HCT116 (cell line): ENCODE measurements at regions not wholly inside any gene's neighbourhood (a gene's known extent, or its start where the extent isn't known, plus 50 kb on each side); places are given as distances from the start of the nearest gene placed in this dataset.

Source experiments
- ATAC-seq: fragments of 200-7000 bp; cut with Tn5 transposase; 2 replicates; pipeline ENCODE4 v1.9.1; 2020; ENCODE audit warnings: mild to moderate bottlenecking, moderate library complexity
- BruUV-seq: library from RNA; stranded (reverse); fragments of 400-500 nt; replicated peaks from 2 replicates; lab custom pipeline; 2021; lab: Mats Ljungman, UMichigan
- CTCF ChIA-PET: fragments of 300-600 bp; sonication (Branson Sonifier 250); formaldehyde crosslinking; loops from one replicate; lab custom pipeline; 2021; ENCODE audit warnings: antibody characterized with exemption; lab: Charles Lee
- POLR2A ChIA-PET: fragments of 300-600, 350-600 bp; sonication (Branson Sonifier 250); formaldehyde crosslinking; loops from one replicate; lab custom pipeline; 2021; ENCODE audit warnings: antibody characterized with exemption; lab: Charles Lee
- RAD21 ChIA-PET, 2 experiments: fragments of 300-600 bp; sonication (Branson Sonifier 250); formaldehyde crosslinking; loops; one replicate each; lab custom pipeline; 2023; ENCODE audit warnings: low total read pairs in 2 of 2; ENCODE audit not compliant: uncharacterized antibody in 2 of 2, unreplicated experiment in 2 of 2, low non-redundant PET in 1 of 2; lab: Charles Lee
- DNase-seq: peaks from one replicate; pipeline ENCODE4 v3.0.0-alpha.2; 2010; ENCODE audit warnings: low read depth, low spot score
- H2AFZ ChIP-seq: fragments of 200-600 bp; shearing (Covaris generic), sonication (generic); 2 replicates; pipeline ENCODE4 v1.6.1; 2017; ENCODE audit warnings: low read depth, mixed run types, mixed read lengths, antibody characterized with exemption, low read length; ENCODE audit not compliant: poor library complexity, severe bottlenecking
- H3K27ac ChIP-seq: 2 replicates; pipeline ENCODE4 v1.5.1; 2012; ENCODE audit warnings: low read depth, low read length
- H3K27me3 ChIP-seq: fragments of 200-600 bp; sonication (generic); 2 replicates; pipeline ENCODE4 v1.6.1; 2016; ENCODE audit warnings: mixed run types, low read length, mixed read lengths; ENCODE audit not compliant: insufficient read depth
- H3K36me3 ChIP-seq, 2 experiments: fragments of 200-500 bp in 1 of 2; fragments of 200-600 bp in 1 of 2; sonication (Bioruptor generic) in 1 of 2; sonication (generic) in 1 of 2; 2 replicates each; pipeline versions ENCODE4 v1.5.1 to v1.6.1; 2014 to 2016; ENCODE audit warnings: low read length in 2 of 2, inconsistent platforms in 1 of 2, mixed read lengths in 1 of 2, mixed run types in 1 of 2; ENCODE audit not compliant: insufficient read depth in 2 of 2, control insufficient read depth in 1 of 2
- H3K4me1 ChIP-seq, 2 experiments: fragments of 200-600 bp in 1 of 2; sonication (generic) in 1 of 2; 2 replicates each; pipeline versions ENCODE4 v1.5.1 to v1.6.1; 2012 to 2017; ENCODE audit warnings: low read length in 2 of 2, inconsistent platforms in 1 of 2, mild to moderate bottlenecking in 1 of 2, mixed read lengths in 1 of 2, mixed run types in 1 of 2, moderate library complexity in 1 of 2; ENCODE audit not compliant: insufficient read depth in 2 of 2, control insufficient read depth in 1 of 2
- H3K4me2 ChIP-seq: fragments of 200-600 bp; sonication (generic); 2 replicates; pipeline ENCODE4 v1.6.1; 2017; ENCODE audit warnings: mixed run types, low read length, mixed read lengths
- H3K4me3 ChIP-seq, 2 experiments: fragments of 200-600 bp in 1 of 2; sonication (generic) in 1 of 2; replicated peaks in 1 of 2; 2 replicates each; pipeline ENCODE4 v1.5.1; 2011 to 2016; ENCODE audit warnings: low read length in 2 of 2, control low read depth in 1 of 2, low read depth in 1 of 2, mild to moderate bottlenecking in 1 of 2, mixed read lengths in 1 of 2, mixed run types in 1 of 2
- H3K79me2 ChIP-seq: fragments of 200-600 bp; sonication (generic); 2 replicates; pipeline ENCODE4 v1.6.1; 2017; ENCODE audit warnings: mild to moderate bottlenecking, mixed run types, low read length, moderate library complexity, mixed read lengths; ENCODE audit not compliant: insufficient read depth
- H3K9ac ChIP-seq: fragments of 200-600 bp; sonication (generic); 2 replicates; pipeline ENCODE4 v1.6.1; 2016; ENCODE audit warnings: low read length, mixed read lengths
- H3K9me2 ChIP-seq: fragments of 200-600 bp; sonication (generic), shearing (Covaris generic); 2 replicates; pipeline ENCODE4 v1.6.1; 2017; ENCODE audit warnings: mixed run types, mild to moderate bottlenecking, moderate library complexity; ENCODE audit not compliant: insufficient read depth
- H3K9me3 ChIP-seq, 2 experiments: fragments of 200-500 bp in 1 of 2; fragments of 200-600 bp in 1 of 2; sonication (Bioruptor generic) in 1 of 2; sonication (generic) in 1 of 2; 2 replicates each; pipeline ENCODE4 v1.6.1; 2014 to 2017; ENCODE audit warnings: low read length in 2 of 2, mixed read lengths in 2 of 2, inconsistent platforms in 1 of 2, low read depth in 1 of 2, mild to moderate bottlenecking in 1 of 2, mixed run types in 1 of 2, moderate library complexity in 1 of 2; ENCODE audit not compliant: control insufficient read depth in 1 of 2, insufficient read depth in 1 of 2
- H4K20me1 ChIP-seq: fragments of 200-600 bp; sonication (generic), shearing (Covaris generic); 2 replicates; pipeline ENCODE4 v1.6.1; 2017; ENCODE audit warnings: mixed run types, mild to moderate bottlenecking, moderate library complexity; ENCODE audit not compliant: insufficient read depth
- CBX3 ChIP-seq: IDR thresholded peaks from 2 replicates; pipeline ENCODE4 v1.6.1; 2012; ENCODE audit warnings: low read depth
- CEBPB ChIP-seq: IDR thresholded peaks from 2 replicates; pipeline ENCODE4 v1.6.1; 2012; ENCODE audit warnings: low read depth
- EZH2 ChIP-seq: fragments of 200-600 bp; sonication (generic); IDR thresholded peaks from 2 replicates; pipeline ENCODE4 v1.6.1; 2017; ENCODE audit warnings: antibody characterized with exemption, mixed run types
- FOSL1 ChIP-seq: IDR thresholded peaks from 2 replicates; pipeline ENCODE4 v1.6.1; 2012; ENCODE audit warnings: low read depth
- POLR2A ChIP-seq: IDR thresholded peaks from 2 replicates; pipeline ENCODE4 v1.7.0; 2011; ENCODE audit warnings: borderline replicate concordance; ENCODE audit not compliant: insufficient read depth, insufficient read length; ENCODE audit errors: extremely low read depth
- POLR2AphosphoS5 ChIP-seq: IDR thresholded peaks from 2 replicates; pipeline ENCODE4 v1.6.1; 2011; ENCODE audit warnings: mild to moderate bottlenecking, low read depth, low read length, moderate library complexity
- RAD21 ChIP-seq: IDR thresholded peaks from 2 replicates; pipeline ENCODE4 v1.6.1; 2012; ENCODE audit warnings: low read depth, mild to moderate bottlenecking
- TCF7L2 ChIP-seq: IDR thresholded peaks from 2 replicates; pipeline ENCODE4 v1.7.0; 2011; ENCODE audit warnings: borderline replicate concordance, inconsistent platforms; ENCODE audit not compliant: insufficient read depth, insufficient read length; ENCODE audit errors: extremely low read depth
- ZBTB33 ChIP-seq: IDR thresholded peaks from 2 replicates; pipeline ENCODE4 v1.6.1; 2011; ENCODE audit warnings: mild to moderate bottlenecking, low read length, moderate library complexity; ENCODE audit not compliant: insufficient replicate concordance; ENCODE audit errors: extremely low read depth
- ZNF274 ChIP-seq: fragments of 200-500 bp; sonication (Bioruptor generic); IDR thresholded peaks from 2 replicates; pipeline ENCODE4 v1.6.1; 2014; ENCODE audit warnings: mild to moderate bottlenecking, low read depth, low read length, inconsistent platforms
- intact Hi-C: fragments of 100-400 bp; cut with micrococcal nuclease; formaldehyde crosslinking; loops from 2 replicates; pipeline ENCODE4 v1.10.0; 2022
- TF ChIP-seq, protein P1 (sequence below): IDR thresholded peaks from 2 replicates; pipeline ENCODE4 v1.6.1; 2012
- TF ChIP-seq, protein P2 (sequence below): IDR thresholded peaks from 2 replicates; pipeline ENCODE4 v1.6.1; 2012; ENCODE audit warnings: low read depth

- TF ChIP-seq RAD21, result no peak
- no peak for TF ChIP-seq ZNF274
- TF ChIP-seq, protein P1, sequence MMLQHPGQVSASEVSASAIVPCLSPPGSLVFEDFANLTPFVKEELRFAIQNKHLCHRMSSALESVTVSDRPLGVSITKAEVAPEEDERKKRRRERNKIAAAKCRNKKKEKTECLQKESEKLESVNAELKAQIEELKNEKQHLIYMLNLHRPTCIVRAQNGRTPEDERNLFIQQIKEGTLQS, result no peak
Observed at GRCh38 chr6:133683308-133683580, 205.7 kb upstream of the TCF21 start (continued).

- RAD21 ChIA-PET, result no interaction called here
- no peak overlapping the region for H3K4me3 ChIP-seq
- CTCF ChIA-PET, result no interaction called here
- H3K9me2 ChIP-seq, result no peaks in the 10 kb centered on the region
- no peak overlapping the region for H3K27ac ChIP-seq
- POLR2A ChIA-PET, result no interaction called here
- intact Hi-C loops, result no loop called here
- TF ChIP-seq CEBPB, result no peak
- DNase-seq (no peak), ATAC-seq (no peak)
- no peak overlapping the region for H3K4me2 ChIP-seq
- no peaks in the 10 kb centered on the region for H4K20me1 ChIP-seq
- no peaks in the 10 kb centered on the region for H3K9me3 ChIP-seq
- H3K4me1 ChIP-seq, result no peaks in the 10 kb centered on the region
- H2AFZ ChIP-seq, result no peak overlapping the region
- BruUV-seq, result no TSS peak
- no peaks in the 10 kb centered on the region for H3K36me3 ChIP-seq
- no peaks in the 10 kb centered on the region for H3K79me2 ChIP-seq
- H3K27me3 ChIP-seq, result no peaks in the 10 kb centered on the region
- no peak overlapping the region for H3K9ac ChIP-seq
Observed at GRCh38 chr6:133683606-133684005, 205.3 kb upstream of the TCF21 start.

DNA sequence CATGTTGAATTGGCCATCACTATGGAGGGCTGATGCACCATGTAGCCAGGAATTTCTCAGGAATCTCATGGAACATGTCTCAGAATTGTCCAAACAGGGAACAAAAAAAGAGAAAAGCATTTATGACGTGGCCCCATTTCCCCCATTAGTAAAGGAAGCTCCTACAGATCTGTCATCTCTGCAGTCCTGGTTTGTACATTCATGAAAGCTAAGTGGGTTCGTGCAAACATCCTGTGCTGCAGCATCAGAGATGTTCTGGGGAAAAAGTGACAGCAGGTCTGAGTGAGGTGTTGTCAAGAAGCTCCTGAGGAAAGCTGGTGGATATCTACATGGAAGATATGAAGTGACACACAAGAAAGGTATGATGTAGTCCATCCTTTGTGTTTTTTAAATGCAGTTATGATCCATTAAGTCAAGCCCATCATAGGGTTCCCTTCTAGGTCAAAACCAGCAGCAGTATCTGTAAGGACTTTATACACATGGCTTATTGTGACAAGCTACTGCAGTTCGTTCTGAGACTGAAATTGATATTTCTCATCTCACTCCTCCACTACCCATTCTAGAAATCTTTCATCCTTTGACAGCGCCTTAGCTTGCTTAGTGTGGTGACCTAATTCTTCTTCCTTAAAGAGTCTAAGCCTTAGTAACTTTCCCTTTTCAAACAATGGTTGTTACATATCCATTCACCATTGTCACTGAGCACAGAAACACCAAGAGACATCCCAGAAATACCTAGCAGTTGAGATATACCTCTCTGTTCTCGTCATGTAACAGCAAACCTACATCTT is 200.0 kb upstream of the TCF21 start:
- H3K9me3 ChIP-seq, result no peaks in the 10 kb centered on the region
- no peaks in the 10 kb centered on the region for H3K4me1 ChIP-seq
- intact Hi-C loops, result no loop called here
- no peak overlapping the region for H3K4me2 ChIP-seq
- no peaks in the 10 kb centered on the region for H3K36me3 ChIP-seq
- no peaks in the 10 kb centered on the region for H3K79me2 ChIP-seq
- no peak overlapping the region for H2AFZ ChIP-seq
- DNase-seq (no peak), ATAC-seq (no peak)
- H4K20me1 ChIP-seq, result no peaks in the 10 kb centered on the region
- BruUV-seq, result no TSS peak
- no peak overlapping the region for H3K9ac ChIP-seq
- no peaks in the 10 kb centered on the region for H3K9me2 ChIP-seq
- ChIA-PET CTCF (no interaction called here), POLR2A (no interaction called here), RAD21 (no interaction called here)
- H3K27ac ChIP-seq, result no peak overlapping the region
- H3K4me3 ChIP-seq, result no peak overlapping the region
- no peaks in the 10 kb centered on the region for H3K27me3 ChIP-seq
- TF ChIP-seq EZH2 (no peak), CBX3 (no peak), POLR2AphosphoS5 (no peak), TCF7L2 (no peak), RAD21 (no peak), POLR2A (no peak), ZNF274 (no peak), FOSL1 (no peak), ZBTB33 (no peak)
- TF ChIP-seq, protein P1, result no peak
- TF ChIP-seq, protein P2, sequence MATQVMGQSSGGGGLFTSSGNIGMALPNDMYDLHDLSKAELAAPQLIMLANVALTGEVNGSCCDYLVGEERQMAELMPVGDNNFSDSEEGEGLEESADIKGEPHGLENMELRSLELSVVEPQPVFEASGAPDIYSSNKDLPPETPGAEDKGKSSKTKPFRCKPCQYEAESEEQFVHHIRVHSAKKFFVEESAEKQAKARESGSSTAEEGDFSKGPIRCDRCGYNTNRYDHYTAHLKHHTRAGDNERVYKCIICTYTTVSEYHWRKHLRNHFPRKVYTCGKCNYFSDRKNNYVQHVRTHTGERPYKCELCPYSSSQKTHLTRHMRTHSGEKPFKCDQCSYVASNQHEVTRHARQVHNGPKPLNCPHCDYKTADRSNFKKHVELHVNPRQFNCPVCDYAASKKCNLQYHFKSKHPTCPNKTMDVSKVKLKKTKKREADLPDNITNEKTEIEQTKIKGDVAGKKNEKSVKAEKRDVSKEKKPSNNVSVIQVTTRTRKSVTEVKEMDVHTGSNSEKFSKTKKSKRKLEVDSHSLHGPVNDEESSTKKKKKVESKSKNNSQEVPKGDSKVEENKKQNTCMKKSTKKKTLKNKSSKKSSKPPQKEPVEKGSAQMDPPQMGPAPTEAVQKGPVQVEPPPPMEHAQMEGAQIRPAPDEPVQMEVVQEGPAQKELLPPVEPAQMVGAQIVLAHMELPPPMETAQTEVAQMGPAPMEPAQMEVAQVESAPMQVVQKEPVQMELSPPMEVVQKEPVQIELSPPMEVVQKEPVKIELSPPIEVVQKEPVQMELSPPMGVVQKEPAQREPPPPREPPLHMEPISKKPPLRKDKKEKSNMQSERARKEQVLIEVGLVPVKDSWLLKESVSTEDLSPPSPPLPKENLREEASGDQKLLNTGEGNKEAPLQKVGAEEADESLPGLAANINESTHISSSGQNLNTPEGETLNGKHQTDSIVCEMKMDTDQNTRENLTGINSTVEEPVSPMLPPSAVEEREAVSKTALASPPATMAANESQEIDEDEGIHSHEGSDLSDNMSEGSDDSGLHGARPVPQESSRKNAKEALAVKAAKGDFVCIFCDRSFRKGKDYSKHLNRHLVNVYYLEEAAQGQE, result no peak
